Stimulated activated CD4-positive, alpha-beta T cell treated with anti-CD3 and anti-CD28 coated beads, Interleukin-1b, Interleukin-23, amount 100 ng/mL, for 48 hours (primary cell): ENCODE measurements at regions not wholly inside any gene's neighbourhood (a gene's known extent, or its start where the extent isn't known, plus 50 kb on each side); places are given as distances from the start of the nearest gene placed in this dataset.

Experiments
- DNase-seq: peaks from one replicate; pipeline ENCODE4 v3.0.0-alpha.2; 2020

GRCh38 chr11:8826901-8827560 is 84.0 kb upstream of the AKIP1 start:
- DNase-seq, result no peak

GRCh38 chr11:8828046-8828445 is 82.9 kb upstream of the AKIP1 start:
- DNase-seq, result no peak

- no peak for DNase-seq
Observed at GRCh38 chr11:8828580-8829361, 82.2 kb upstream of the AKIP1 start.

- DNase-seq, result no peak
Observed at GRCh38 chr11:8829556-8829955, 81.4 kb upstream of the AKIP1 start.

GRCh38 chr11:8830641-8831040 is 80.3 kb upstream of the AKIP1 start:
- DNase-seq, result no peak

- DNase-seq, result no peak
Observed at GRCh38 chr11:8831861-8832260, 79.1 kb upstream of the AKIP1 start.

- DNase-seq, result no peak
Observed at GRCh38 chr11:8832571-8833260, 78.3 kb upstream of the AKIP1 start.

GRCh38 chr11:8833568-8834315 is 77.2 kb upstream of the AKIP1 start:
- DNase-seq, result no peak

- no peak for DNase-seq
Observed at GRCh38 chr11:8834379-8834778, 76.6 kb upstream of the AKIP1 start.

GRCh38 chr11:8838248-8838647 is 72.7 kb upstream of the AKIP1 start:
- DNase-seq, result no peak

GRCh38 chr11:8839306-8839956 is 71.6 kb upstream of the AKIP1 start:
- DNase-seq, result no peak

GRCh38 chr11:8839957-8840945 is 70.7 kb upstream of the AKIP1 start:
- DNase-seq, result peak; percentile 23

GRCh38 chr11:8841899-8842298 is 69.1 kb upstream of the AKIP1 start:
- no peak for DNase-seq

GRCh38 chr11:8858808-8859207 is 52.2 kb upstream of the AKIP1 start:
- DNase-seq, result no peak
